HG03558 (cell line): ENCODE measurements at regions not wholly inside any gene's neighbourhood (a gene's known extent, or its start where the extent isn't known, plus 50 kb on each side); places are given as distances from the start of the nearest gene placed in this dataset.
"Not testable (repeated sequence)": the region's sequence is repeated elsewhere in the genome, so short reads cannot be mapped to it uniquely, and the experiment has no call there.

Experiments used
- ATAC-seq: cut with Tn5 transposase; IDR thresholded peaks from one replicate; pipeline ENCODE4 v1.9.1; 2021; ENCODE audit warnings: moderate number of reproducible peaks; ENCODE audit not compliant: unreplicated experiment; ENCODE audit errors: extremely low read depth

- not testable (repeated sequence) for ATAC-seq
Observed at GRCh38 chr16:29578898-29579297, 72.7 kb upstream of the NPIPB12 start.

GRCh38 chr16:29581764-29582163 is 75.6 kb upstream of the NPIPB12 start:
- ATAC-seq, result not testable (repeated sequence)

GRCh38 chr16:29591919-29592318 is 71.1 kb upstream of the SPN start:
- ATAC-seq, result not testable (repeated sequence)

- peak; percentile 8 for ATAC-seq
Observed at GRCh38 chr16:29594269-29594925, 68.7 kb upstream of the SPN start.

- peak; percentile 46 for ATAC-seq
Observed at GRCh38 chr16:29594926-29595838, 67.9 kb upstream of the SPN start.

- not testable (repeated sequence) for ATAC-seq
Observed at GRCh38 chr16:29597030-29597429, 66.0 kb upstream of the SPN start.

- not testable (repeated sequence) for ATAC-seq
Observed at GRCh38 chr16:29600111-29601000, 62.7 kb upstream of the SPN start.

- not testable (repeated sequence) for ATAC-seq
Observed at GRCh38 chr16:29602247-29602625, 60.8 kb upstream of the SPN start.

- ATAC-seq, result not testable (repeated sequence)
Observed at GRCh38 chr16:29602683-29603088, 60.4 kb upstream of the SPN start.

GRCh38 chr16:29604631-29605549 is 58.2 kb upstream of the SPN start:
- not testable (repeated sequence) for ATAC-seq

GRCh38 chr16:29605593-29606205 is 57.3 kb upstream of the SPN start:
- not testable (repeated sequence) for ATAC-seq

- not testable (repeated sequence) for ATAC-seq
Observed at GRCh38 chr16:29606669-29607427, 56.2 kb upstream of the SPN start.

- ATAC-seq, result not testable (repeated sequence)
Observed at GRCh38 chr16:29607428-29607823, 55.6 kb upstream of the SPN start.

- not testable (repeated sequence) for ATAC-seq
Observed at GRCh38 chr16:29612381-29613306, 50.4 kb upstream of the SPN start.
